Activated naive CD8-positive, alpha-beta T cell treated with anti-CD3 and anti-CD28 coated beads for 36 hours (primary cell): ENCODE measurements at regions not wholly inside any gene's neighbourhood (a gene's known extent, or its start where the extent isn't known, plus 50 kb on each side); places are given as distances from the start of the nearest gene placed in this dataset.

Experiments used
- DNase-seq: peaks from one replicate; pipeline ENCODE4 v3.0.0; 2021
- H3K27ac Mint-ChIP-seq: one replicate; pipeline ENCODE4 v1.8.0; 2022; ENCODE audit warnings: mild to moderate bottlenecking, moderate library complexity, mixed read lengths
- H3K27me3 Mint-ChIP-seq: one replicate; pipeline ENCODE4 v1.8.0; 2022; ENCODE audit warnings: mild to moderate bottlenecking, mixed read lengths
- H3K36me3 Mint-ChIP-seq: one replicate; pipeline ENCODE4 v1.8.0; 2021; ENCODE audit warnings: mild to moderate bottlenecking, mixed read lengths
- H3K4me1 Mint-ChIP-seq: one replicate; pipeline ENCODE4 v1.8.0; 2021; ENCODE audit warnings: mixed read lengths
- H3K4me3 Mint-ChIP-seq: one replicate; pipeline ENCODE4 v1.8.0; 2022; ENCODE audit warnings: mild to moderate bottlenecking, moderate library complexity, mixed read lengths
- H3K9me3 Mint-ChIP-seq: one replicate; pipeline ENCODE4 v1.8.0; 2022; ENCODE audit warnings: mixed read lengths

GRCh38 chr3:41092844-41093243 lies 106.5 kb upstream of the CTNNB1 start:
- Mint-ChIP-seq H3K4me1 (no peaks in the 10 kb centered on the region), H3K9me3 (no peaks in the 10 kb centered on the region), H3K36me3 (no peaks in the 10 kb centered on the region), H3K4me3 (no peak overlapping the region), H3K27ac (no peak overlapping the region), H3K27me3 (no peaks in the 10 kb centered on the region)
- DNase-seq: no peak

DNA sequence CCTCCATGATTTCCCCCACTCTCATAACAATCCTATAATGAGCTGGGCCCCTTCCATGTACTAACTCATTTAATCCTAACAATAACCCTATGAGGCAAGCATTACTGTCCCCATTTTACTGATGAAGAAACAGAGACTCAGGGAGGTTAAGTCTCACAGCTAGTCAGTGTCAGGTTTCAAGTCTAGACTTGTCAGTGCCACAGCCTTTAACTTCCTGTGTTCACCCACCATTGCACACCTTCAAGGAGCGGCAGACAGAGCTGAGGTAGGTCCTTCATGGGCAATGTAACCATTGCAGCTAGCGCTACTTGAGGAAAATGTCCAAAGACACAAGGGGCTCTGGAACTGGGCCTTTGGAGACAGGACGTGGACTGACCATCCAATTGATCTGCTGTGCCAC lies 105.8 kb upstream of the CTNNB1 start:
- Mint-ChIP-seq H3K36me3 (no peaks in the 10 kb centered on the region), H3K4me3 (no peak overlapping the region), H3K27me3 (no peaks in the 10 kb centered on the region), H3K27ac (no peak overlapping the region), H3K4me1 (no peaks in the 10 kb centered on the region), H3K9me3 (no peaks in the 10 kb centered on the region)
- DNase-seq: no peak

DNA sequence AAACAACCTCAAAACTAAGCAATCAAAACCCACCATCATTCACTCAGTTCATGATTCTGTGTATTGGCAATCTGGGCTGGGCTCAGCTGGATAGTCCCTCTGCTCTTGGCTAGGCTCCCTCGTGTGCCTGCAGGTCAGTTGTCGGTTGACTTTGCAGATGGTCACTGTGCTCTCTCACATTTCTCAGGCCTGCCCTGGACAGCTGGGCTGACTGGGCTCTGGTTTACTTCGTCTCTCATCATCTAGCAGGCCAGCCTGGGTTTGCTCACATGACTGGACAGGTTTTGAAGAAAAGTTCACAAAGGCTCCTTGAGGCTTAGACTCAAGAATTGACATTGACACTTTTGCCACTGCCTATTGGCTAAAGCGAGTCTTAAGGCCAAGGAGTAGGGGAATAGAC lies 105.0 kb upstream of the CTNNB1 start:
- Mint-ChIP-seq H3K4me3 (no peak overlapping the region), H3K36me3 (no peaks in the 10 kb centered on the region), H3K27me3 (no peaks in the 10 kb centered on the region), H3K4me1 (no peaks in the 10 kb centered on the region), H3K27ac (no peak overlapping the region), H3K9me3 (no peaks in the 10 kb centered on the region)
- DNase-seq: no peak

GRCh38 chr3:41095702-41096101 lies 103.6 kb upstream of the CTNNB1 start:
- Mint-ChIP-seq H3K36me3 (no peaks in the 10 kb centered on the region), H3K27ac (no peak overlapping the region), H3K4me3 (no peak overlapping the region), H3K27me3 (no peaks in the 10 kb centered on the region), H3K4me1 (no peaks in the 10 kb centered on the region), H3K9me3 (no peaks in the 10 kb centered on the region)
- no peak for DNase-seq

DNA sequence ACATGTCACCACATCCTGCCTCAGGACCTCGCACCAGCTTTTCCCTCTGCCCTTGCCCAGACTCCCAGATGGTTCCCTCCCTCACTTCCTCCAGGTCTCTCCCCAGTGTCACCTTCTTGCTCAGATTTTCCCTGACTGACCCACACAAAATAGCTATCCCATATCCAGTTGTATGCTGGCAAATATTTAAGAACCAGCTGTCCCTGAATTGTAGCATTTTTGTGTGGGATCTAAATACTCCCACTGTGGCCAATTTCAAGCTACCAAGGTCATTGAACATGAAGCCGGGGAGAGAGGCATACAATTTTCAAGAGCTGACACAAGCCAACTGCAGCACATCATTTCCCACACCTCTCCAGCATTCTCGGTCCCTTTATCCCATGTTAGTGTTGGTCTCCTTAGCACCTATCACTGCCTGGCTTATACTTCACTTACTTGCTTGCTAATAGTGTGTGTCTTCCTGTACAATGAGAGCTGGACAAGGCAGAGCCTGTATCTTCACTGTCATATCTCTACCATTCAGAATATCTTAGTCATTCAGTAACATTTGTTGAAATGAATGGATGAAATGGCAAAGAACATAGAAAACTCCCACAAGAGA lies 101.3 kb upstream of the CTNNB1 start:
- no peak for DNase-seq
- no peaks in the 10 kb centered on the region for H3K4me1 Mint-ChIP-seq
- H3K9me3 Mint-ChIP-seq: no peaks in the 10 kb centered on the region
- no peak overlapping the region for H3K27ac Mint-ChIP-seq
- H3K4me3 Mint-ChIP-seq: no peak overlapping the region
- H3K36me3 Mint-ChIP-seq: no peaks in the 10 kb centered on the region
- no peaks in the 10 kb centered on the region for H3K27me3 Mint-ChIP-seq

DNA sequence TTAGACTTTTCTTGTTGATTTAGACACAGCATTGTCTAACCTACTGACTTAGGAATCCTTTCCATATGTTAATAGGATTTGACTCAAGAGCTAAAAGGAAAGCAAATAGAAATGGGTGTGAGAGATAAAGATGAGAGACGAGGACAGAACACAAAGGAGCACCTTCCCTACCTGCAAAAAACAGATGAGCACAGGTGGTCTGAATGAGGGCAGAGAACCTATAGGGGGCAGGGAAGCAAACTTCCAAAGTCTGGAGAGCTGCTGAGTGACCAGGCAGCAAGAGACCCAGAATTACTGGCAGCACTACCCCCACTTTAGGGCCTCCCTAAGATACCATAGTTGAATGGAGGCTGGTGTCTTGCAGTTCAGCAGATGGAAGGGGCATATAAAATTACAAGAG lies 98.1 kb upstream of the CTNNB1 start:
- no peaks in the 10 kb centered on the region for H3K9me3 Mint-ChIP-seq
- H3K27me3 Mint-ChIP-seq: no peaks in the 10 kb centered on the region
- no peak overlapping the region for H3K27ac Mint-ChIP-seq

GRCh38 chr3:41102053-41102556 lies 97.2 kb upstream of the CTNNB1 start:
- H3K4me3 Mint-ChIP-seq: no peak overlapping the region
- DNase-seq: no peak
- H3K4me1 Mint-ChIP-seq: no peaks in the 10 kb centered on the region
- no peaks in the 10 kb centered on the region for H3K36me3 Mint-ChIP-seq
- no peak overlapping the region for H3K27ac Mint-ChIP-seq
- no peaks in the 10 kb centered on the region for H3K9me3 Mint-ChIP-seq
- peaks cover 3% of the 10 kb centered on the region for H3K27me3 Mint-ChIP-seq

More for the DNA sequence above, 98.1 kb upstream of the CTNNB1 start:
- Mint-ChIP-seq H3K4me3 (no peak overlapping the region), H3K4me1 (no peaks in the 10 kb centered on the region), H3K36me3 (no peaks in the 10 kb centered on the region)
- no peak for DNase-seq

DNA sequence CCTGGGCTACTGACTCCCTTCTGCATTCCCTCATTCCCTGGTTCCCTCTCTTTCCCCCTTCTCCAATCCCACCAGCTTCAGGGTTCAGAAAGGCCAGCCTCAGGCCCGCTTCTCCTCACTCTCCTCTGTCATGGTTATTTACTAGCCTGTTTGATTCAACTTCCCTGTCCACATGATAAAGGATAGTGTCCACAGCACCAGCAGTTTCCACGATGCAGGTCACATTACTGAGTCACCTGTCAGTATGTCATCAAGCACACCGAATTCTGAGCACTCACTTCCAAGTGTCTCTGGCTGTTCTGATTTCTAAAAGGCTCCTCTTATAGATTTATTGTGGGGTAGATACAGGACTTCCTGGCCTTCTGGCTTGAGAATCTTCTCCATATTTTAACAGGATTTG lies 96.6 kb upstream of the CTNNB1 start:
- H3K4me3 Mint-ChIP-seq: no peak overlapping the region
- no peaks in the 10 kb centered on the region for H3K36me3 Mint-ChIP-seq
- no peak for DNase-seq
- no peak overlapping the region for H3K27ac Mint-ChIP-seq
- H3K27me3 Mint-ChIP-seq: peaks cover 4% of the 10 kb centered on the region
- H3K4me1 Mint-ChIP-seq: no peaks in the 10 kb centered on the region
- no peaks in the 10 kb centered on the region for H3K9me3 Mint-ChIP-seq

GRCh38 chr3:41103200-41103599 lies 96.1 kb upstream of the CTNNB1 start:
- Mint-ChIP-seq H3K27ac (no peak overlapping the region), H3K4me3 (no peak overlapping the region), H3K4me1 (no peaks in the 10 kb centered on the region), H3K9me3 (no peaks in the 10 kb centered on the region), H3K27me3 (peaks cover 4% of the 10 kb centered on the region), H3K36me3 (no peaks in the 10 kb centered on the region)
- DNase-seq: no peak

- no peak overlapping the region for H3K4me3 Mint-ChIP-seq
Measured at GRCh38 chr3:41104147-41104546, 95.2 kb upstream of the CTNNB1 start.

GRCh38 chr3:41106691-41107090 lies 92.6 kb upstream of the CTNNB1 start:
- H3K4me3 Mint-ChIP-seq: no peak overlapping the region
- H3K9me3 Mint-ChIP-seq: no peaks in the 10 kb centered on the region
- no peak overlapping the region for H3K27ac Mint-ChIP-seq
- no peak for DNase-seq
- no peaks in the 10 kb centered on the region for H3K36me3 Mint-ChIP-seq
- no peaks in the 10 kb centered on the region for H3K4me1 Mint-ChIP-seq
- H3K27me3 Mint-ChIP-seq: peaks cover 4% of the 10 kb centered on the region

More at GRCh38 chr3:41104147-41104546, 95.2 kb upstream of the CTNNB1 start:
- Mint-ChIP-seq H3K4me1 (no peaks in the 10 kb centered on the region), H3K27ac (no peak overlapping the region), H3K9me3 (no peaks in the 10 kb centered on the region), H3K27me3 (peaks cover 4% of the 10 kb centered on the region), H3K36me3 (no peaks in the 10 kb centered on the region)
- no peak for DNase-seq

- Mint-ChIP-seq H3K27ac (no peak overlapping the region), H3K27me3 (peaks cover 4% of the 10 kb centered on the region), H3K4me1 (no peaks in the 10 kb centered on the region), H3K9me3 (no peaks in the 10 kb centered on the region), H3K4me3 (no peak overlapping the region), H3K36me3 (no peaks in the 10 kb centered on the region)
- DNase-seq: no peak
Measured at GRCh38 chr3:41111011-41111410, 88.3 kb upstream of the CTNNB1 start.

DNA sequence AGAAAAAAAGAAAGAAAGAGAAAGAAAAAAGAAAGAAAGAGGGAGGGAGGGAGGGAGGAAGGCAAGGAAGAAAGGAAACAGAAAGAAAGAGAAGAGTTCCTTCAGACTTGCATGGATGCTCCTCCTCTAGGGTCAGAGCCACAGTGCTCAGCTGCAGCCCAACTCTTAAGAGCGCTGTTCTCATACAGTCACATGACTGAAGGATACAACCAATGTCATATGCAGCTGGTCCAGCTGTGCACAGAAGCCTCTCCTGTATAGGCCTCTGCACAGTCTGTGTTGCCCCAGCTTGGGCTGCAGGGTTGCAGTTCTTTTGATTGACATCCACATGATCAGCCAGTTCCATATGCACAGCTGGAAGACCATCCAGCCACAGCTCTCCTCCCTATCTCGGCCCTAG lies 86.8 kb upstream of the CTNNB1 start:
- Mint-ChIP-seq H3K4me1 (peaks cover 6% of the 10 kb centered on the region), H3K27me3 (no peaks in the 10 kb centered on the region)
- no peak for DNase-seq

DNA sequence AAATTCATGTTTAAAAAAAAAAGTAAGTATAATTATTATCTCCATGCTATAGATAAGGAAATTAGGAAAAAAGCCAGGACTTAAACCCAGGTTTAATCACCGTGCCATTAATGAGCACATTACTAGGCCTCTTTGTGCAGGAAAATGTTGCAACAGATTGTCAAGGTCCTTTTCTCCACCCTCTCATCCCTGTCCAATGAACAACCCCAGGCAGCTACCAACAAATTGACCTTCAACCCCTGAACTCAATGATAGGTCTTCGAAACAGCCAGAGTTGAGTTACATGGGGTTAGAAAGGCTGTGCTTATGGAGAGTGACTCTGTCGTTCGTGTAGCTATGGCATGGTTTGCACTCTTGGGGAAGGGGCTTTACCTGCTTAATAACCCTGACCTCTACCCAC lies 84.2 kb upstream of the CTNNB1 start:
- no peaks in the 10 kb centered on the region for H3K27me3 Mint-ChIP-seq

More for the DNA sequence above, 86.8 kb upstream of the CTNNB1 start:
- no peak overlapping the region for H3K27ac Mint-ChIP-seq
- H3K9me3 Mint-ChIP-seq: no peaks in the 10 kb centered on the region
- H3K36me3 Mint-ChIP-seq: no peaks in the 10 kb centered on the region
- no peak overlapping the region for H3K4me3 Mint-ChIP-seq

GRCh38 chr3:41116851-41117250 lies 82.5 kb upstream of the CTNNB1 start:
- Mint-ChIP-seq H3K27ac (peak overlapping the region; percentile 83), H3K4me1 (peaks cover 24% of the 10 kb centered on the region), H3K27me3 (no peaks in the 10 kb centered on the region), H3K9me3 (no peaks in the 10 kb centered on the region), H3K4me3 (no peak overlapping the region), H3K36me3 (no peaks in the 10 kb centered on the region)
- no peak for DNase-seq

More for the DNA sequence above, 84.2 kb upstream of the CTNNB1 start:
- H3K4me1 Mint-ChIP-seq: peaks cover 24% of the 10 kb centered on the region
- H3K9me3 Mint-ChIP-seq: no peaks in the 10 kb centered on the region
- H3K27ac Mint-ChIP-seq: no peak overlapping the region
- no peaks in the 10 kb centered on the region for H3K36me3 Mint-ChIP-seq
- no peak for DNase-seq
- no peak overlapping the region for H3K4me3 Mint-ChIP-seq

- Mint-ChIP-seq H3K9me3 (no peaks in the 10 kb centered on the region), H3K4me1 (peaks cover 24% of the 10 kb centered on the region), H3K27me3 (no peaks in the 10 kb centered on the region), H3K27ac (peak overlapping the region; percentile 83), H3K4me3 (peak overlapping the region; percentile 26), H3K36me3 (no peaks in the 10 kb centered on the region)
- peak; percentile 86 for DNase-seq
Measured at GRCh38 chr3:41117398-41117870, 81.9 kb upstream of the CTNNB1 start.
